WTC11 (cell line): ENCODE measurements at regions not wholly inside any gene's neighbourhood (a gene's known extent, or its start where the extent isn't known, plus 50 kb on each side); places are given as distances from the start of the nearest gene placed in this dataset.

Source experiments
- ATAC-seq: fragments of 200-7000 bp; cut with Tn5 transposase; 2 replicates; pipeline ENCODE4 v1.10.0; 2021; ENCODE audit warnings: mild to moderate bottlenecking, moderate library complexity
- CTCF ChIA-PET: fragments of 300-600 bp; sonication (Branson Sonifier 250); formaldehyde crosslinking; loops from one replicate; lab custom pipeline; 2021; ENCODE audit warnings: antibody characterized with exemption; lab: Charles Lee
- POLR2A ChIA-PET: fragments of 350-600 bp; sonication (Branson Sonifier 250); formaldehyde crosslinking; loops from one replicate; lab custom pipeline; 2021; ENCODE audit warnings: antibody characterized with exemption; lab: Charles Lee
- DNase-seq: peaks from one replicate; pipeline ENCODE4 v3.0.0; 2021; ENCODE audit warnings: low spot score
- H3K27ac Mint-ChIP-seq: 2 replicates; pipeline ENCODE4 v1.8.0; 2021; ENCODE audit warnings: mixed read lengths
- H3K27me3 Mint-ChIP-seq: 2 replicates; pipeline ENCODE4 v1.8.0; 2021; ENCODE audit warnings: low read depth, mild to moderate bottlenecking, moderate library complexity, mixed read lengths
- H3K36me3 Mint-ChIP-seq: 2 replicates; pipeline ENCODE4 v1.8.0; 2021; ENCODE audit warnings: mixed read lengths
- H3K4me1 Mint-ChIP-seq: 2 replicates; pipeline ENCODE4 v1.8.0; 2022; ENCODE audit warnings: mixed read lengths
- H3K4me3 Mint-ChIP-seq: 2 replicates; pipeline ENCODE4 v1.8.0; 2021; ENCODE audit warnings: mild to moderate bottlenecking, moderate library complexity, mixed read lengths
- H3K9me3 Mint-ChIP-seq: 2 replicates; pipeline ENCODE4 v1.8.0; 2021; ENCODE audit warnings: mixed read lengths
- AR ChIP-seq: fragments of 250-450 bp; sonication (Bioruptor Pico); IDR thresholded peaks from 2 replicates; pipeline ENCODE4 v1.9.0; 2021; ENCODE audit warnings: mild to moderate bottlenecking
- ATF1 ChIP-seq: sonication (generic); formaldehyde crosslinking; IDR thresholded peaks from 2 replicates; pipeline ENCODE4 v1.8.1; 2023; ENCODE audit warnings: mild to moderate bottlenecking, moderate library complexity, missing genetic modification reagents
- CTCF ChIP-seq: fragments of 200-600 bp; IDR thresholded peaks from 2 replicates; pipeline ENCODE4 v1.8.0; 2022; ENCODE audit warnings: antibody characterized with exemption
- FOXP1 ChIP-seq: sonication (generic); formaldehyde crosslinking; IDR thresholded peaks from 2 replicates; pipeline ENCODE4 v1.8.0; 2022; ENCODE audit warnings: missing genetic modification reagents, mild to moderate bottlenecking, moderate library complexity, borderline replicate concordance
- JAZF1 ChIP-seq: fragments of 250-450 bp; sonication (Bioruptor Pico); IDR thresholded peaks from 2 replicates; pipeline ENCODE4 v1.9.0; 2021; ENCODE audit warnings: moderate library complexity, mild to moderate bottlenecking, inconsistent platforms
- JUN ChIP-seq: sonication (generic); formaldehyde crosslinking; IDR thresholded peaks from 2 replicates; pipeline ENCODE4 v1.8.0; 2023; ENCODE audit warnings: mild to moderate bottlenecking, missing genetic modification reagents
- SMAD4 ChIP-seq: sonication (generic); formaldehyde crosslinking; IDR thresholded peaks from 2 replicates; pipeline ENCODE4 v1.8.0; 2022; ENCODE audit warnings: mild to moderate bottlenecking, missing genetic modification reagents
- TEAD1 ChIP-seq: sonication (generic); formaldehyde crosslinking; IDR thresholded peaks from 2 replicates; pipeline ENCODE4 v1.8.0; 2022; ENCODE audit warnings: mild to moderate bottlenecking, missing genetic modification reagents
- USF1 ChIP-seq: sonication (generic); formaldehyde crosslinking; IDR thresholded peaks from 2 replicates; pipeline ENCODE4 v1.8.0; 2022; ENCODE audit warnings: mild to moderate bottlenecking, missing genetic modification reagents
- ZBTB21 ChIP-seq: sonication (generic); formaldehyde crosslinking; IDR thresholded peaks from 2 replicates; pipeline ENCODE4 v1.8.1; 2023; ENCODE audit warnings: mild to moderate bottlenecking, missing genetic modification reagents, borderline replicate concordance
- ZNF232 ChIP-seq: sonication (generic); formaldehyde crosslinking; IDR thresholded peaks from 2 replicates; pipeline ENCODE4 v1.8.0; 2022; ENCODE audit warnings: mild to moderate bottlenecking, missing genetic modification reagents
- ZNF281 ChIP-seq: sonication (generic); formaldehyde crosslinking; IDR thresholded peaks from 2 replicates; pipeline ENCODE4 v1.8.0; 2023; ENCODE audit warnings: mild to moderate bottlenecking, missing genetic modification reagents
- ZNF416 ChIP-seq: fragments of 250-450 bp; sonication (Bioruptor Pico); IDR thresholded peaks from 2 replicates; pipeline ENCODE4 v1.9.0; 2021; ENCODE audit warnings: mild to moderate bottlenecking, inconsistent platforms
- ZNF423 ChIP-seq: fragments of 250-450 bp; sonication (Bioruptor Pico); IDR thresholded peaks from 2 replicates; pipeline ENCODE4 v2.1.2; 2022; ENCODE audit warnings: mild to moderate bottlenecking, moderate library complexity
- ZSCAN18 ChIP-seq: fragments of 250-450 bp; sonication (Bioruptor Pico); IDR thresholded peaks from 2 replicates; pipeline ENCODE4 v2.1.2; 2022; ENCODE audit warnings: mild to moderate bottlenecking, moderate library complexity
- TF ChIP-seq, protein P1 (sequence below): fragments of 250-450 bp; sonication (Bioruptor Pico); IDR thresholded peaks from 2 replicates; pipeline ENCODE4 v1.9.0; 2021; ENCODE audit warnings: mild to moderate bottlenecking

GRCh38 chr1:125087691-125088090 lies 3902.9 kb downstream of the SRGAP2C start:
- Mint-ChIP-seq H3K9me3 (peaks cover 50% of the 10 kb centered on the region), H3K4me3 (no peak overlapping the region)

More at GRCh38 chr1:125087691-125088090, 3902.9 kb downstream of the SRGAP2C start:
- ChIA-PET CTCF (no interaction called here), POLR2A (no interaction called here)
- peaks cover 31% of the 10 kb centered on the region for H3K27me3 Mint-ChIP-seq
- H3K4me1 Mint-ChIP-seq: no peaks in the 10 kb centered on the region
- H3K27ac Mint-ChIP-seq: no peak overlapping the region
- DNase-seq (no peak), ATAC-seq (no peak)
- TF ChIP-seq USF1 (CRISPR knock-in tag) (no peak), ZNF232 (CRISPR knock-in tag) (no peak), JAZF1 (CRISPR knock-in tag) (no peak), ATF1 (no peak), TEAD1 (CRISPR knock-in tag) (no peak), AR (no peak), ZBTB21 (CRISPR knock-in tag) (no peak), ZNF423 (CRISPR knock-in tag) (no peak), CTCF (no peak), SMAD4 (CRISPR knock-in tag) (no peak), FOXP1 (CRISPR knock-in tag) (no peak), JUN (CRISPR knock-in tag) (no peak), ZNF416 (CRISPR knock-in tag) (no peak), ZNF281 (CRISPR knock-in tag) (no peak), ZSCAN18 (no peak)
- TF ChIP-seq, protein P1, sequence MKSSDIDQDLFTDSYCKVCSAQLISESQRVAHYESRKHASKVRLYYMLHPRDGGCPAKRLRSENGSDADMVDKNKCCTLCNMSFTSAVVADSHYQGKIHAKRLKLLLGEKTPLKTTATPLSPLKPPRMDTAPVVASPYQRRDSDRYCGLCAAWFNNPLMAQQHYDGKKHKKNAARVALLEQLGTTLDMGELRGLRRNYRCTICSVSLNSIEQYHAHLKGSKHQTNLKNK (CRISPR knock-in tag): no peak
- peaks cover 43% of the 10 kb centered on the region for H3K36me3 Mint-ChIP-seq
